ENCODE measurements at regions not wholly inside any gene's neighbourhood (a gene's known extent, or its start where the extent isn't known, plus 50 kb on each side); places are given as distances from the start of the nearest gene placed in this dataset.

DNA sequence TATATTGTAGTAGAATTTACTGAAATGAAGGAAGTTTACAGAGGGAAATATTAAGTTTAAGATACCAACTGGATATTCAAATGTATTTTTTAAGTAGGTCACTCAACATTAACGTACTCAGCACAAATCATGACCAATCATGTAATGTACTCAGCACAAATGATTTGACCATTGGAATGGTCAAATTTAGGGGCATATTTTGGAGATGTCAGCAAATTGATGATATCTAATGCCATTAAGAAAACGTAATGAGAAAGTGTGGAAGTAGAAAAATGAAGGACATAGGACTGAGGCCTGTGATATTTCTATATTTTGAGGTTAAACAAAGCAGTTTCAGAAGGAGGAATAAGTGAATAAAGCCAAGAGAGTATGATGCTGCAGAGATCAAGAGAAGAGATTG, 334.8 kb downstream of the KIF2B start:
- H3K9me3 ChIP-seq, result peaks cover 0 to 6% (median 0%) of the 10 kb centered on the region in 11 donors
- H3K4me1 ChIP-seq, result no peaks in the 10 kb centered on the region
- no peak overlapping the region for H3K4me3 ChIP-seq
- no peaks in the 10 kb centered on the region for H3K27me3 ChIP-seq
- DNase-seq, result no peak
- no peak for ATAC-seq
- intact Hi-C loops (cut with DNase I), result no loop called here
- WGBS, 2 donors, result 51 to 57% methylated on average over 2 of the region's 2 CpGs
- TF ChIP-seq, protein P1, sequence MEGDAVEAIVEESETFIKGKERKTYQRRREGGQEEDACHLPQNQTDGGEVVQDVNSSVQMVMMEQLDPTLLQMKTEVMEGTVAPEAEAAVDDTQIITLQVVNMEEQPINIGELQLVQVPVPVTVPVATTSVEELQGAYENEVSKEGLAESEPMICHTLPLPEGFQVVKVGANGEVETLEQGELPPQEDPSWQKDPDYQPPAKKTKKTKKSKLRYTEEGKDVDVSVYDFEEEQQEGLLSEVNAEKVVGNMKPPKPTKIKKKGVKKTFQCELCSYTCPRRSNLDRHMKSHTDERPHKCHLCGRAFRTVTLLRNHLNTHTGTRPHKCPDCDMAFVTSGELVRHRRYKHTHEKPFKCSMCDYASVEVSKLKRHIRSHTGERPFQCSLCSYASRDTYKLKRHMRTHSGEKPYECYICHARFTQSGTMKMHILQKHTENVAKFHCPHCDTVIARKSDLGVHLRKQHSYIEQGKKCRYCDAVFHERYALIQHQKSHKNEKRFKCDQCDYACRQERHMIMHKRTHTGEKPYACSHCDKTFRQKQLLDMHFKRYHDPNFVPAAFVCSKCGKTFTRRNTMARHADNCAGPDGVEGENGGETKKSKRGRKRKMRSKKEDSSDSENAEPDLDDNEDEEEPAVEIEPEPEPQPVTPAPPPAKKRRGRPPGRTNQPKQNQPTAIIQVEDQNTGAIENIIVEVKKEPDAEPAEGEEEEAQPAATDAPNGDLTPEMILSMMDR (IDR thresholded peaks at IDR 0.05), result no peak
- H3K36me3 ChIP-seq, result no peaks in the 10 kb centered on the region
- no peak overlapping the region for H3K27ac ChIP-seq

DNA sequence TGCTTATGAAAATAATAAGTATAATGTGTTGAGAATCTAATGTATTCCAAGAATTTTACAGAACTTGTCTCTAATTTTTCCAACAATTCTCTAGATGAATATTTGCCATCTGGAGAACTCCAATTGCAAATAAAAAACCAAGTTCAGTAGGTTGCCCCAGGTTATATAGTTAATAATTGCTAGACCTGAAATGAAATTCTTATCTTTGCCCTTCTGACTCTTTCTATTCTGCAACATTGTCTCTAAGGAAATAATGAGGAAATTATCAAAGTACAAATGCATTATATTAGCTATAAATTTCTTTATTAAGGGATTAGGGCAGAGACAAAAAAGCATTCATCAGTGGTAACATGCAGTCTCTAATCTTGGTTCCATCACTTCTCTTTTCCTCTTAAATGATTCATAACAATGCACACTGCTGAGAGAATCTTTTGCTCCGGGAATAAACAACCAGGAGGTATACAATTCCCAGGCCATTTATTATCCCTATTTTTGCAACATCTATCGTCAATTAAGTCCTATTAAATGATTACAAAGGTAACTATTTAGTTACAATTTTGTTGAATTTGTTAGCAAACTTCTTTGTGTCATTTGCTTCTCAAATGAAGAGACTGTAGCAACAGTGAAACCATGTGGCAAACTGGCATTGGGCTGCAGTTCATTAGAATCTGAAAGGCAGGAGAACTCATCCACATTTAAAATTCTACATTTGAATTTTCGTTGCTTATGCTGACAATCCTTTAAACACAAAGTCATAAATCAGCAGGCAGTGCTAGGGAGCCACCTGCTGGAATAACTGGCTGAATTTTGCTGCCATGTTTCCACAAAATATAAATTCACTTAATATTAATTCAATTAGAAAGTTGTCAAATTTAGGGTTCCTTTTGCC, 349.6 kb downstream of the KIF2B start:
- Histone ChIP-seq H3K9me3 (no peaks in the 10 kb centered on the region), H3K27ac (no peak overlapping the region), H3K4me1 (no peaks in the 10 kb centered on the region), H3K4me3 (no peak overlapping the region), H3K36me3 (no peaks in the 10 kb centered on the region), H3K27me3 (no peaks in the 10 kb centered on the region)
- 27 to 33% methylated on average over 3 of the region's 3 CpGs for WGBS, 2 donors
- intact Hi-C loops (cut with DNase I), result no loop called here
- no peak for ATAC-seq
- no peak for DNase-seq
- TF ChIP-seq, protein P1 (IDR thresholded peaks at IDR 0.05), result peak in 8 of 9 donors; percentile 13 to 61 (median 32)

DNA sequence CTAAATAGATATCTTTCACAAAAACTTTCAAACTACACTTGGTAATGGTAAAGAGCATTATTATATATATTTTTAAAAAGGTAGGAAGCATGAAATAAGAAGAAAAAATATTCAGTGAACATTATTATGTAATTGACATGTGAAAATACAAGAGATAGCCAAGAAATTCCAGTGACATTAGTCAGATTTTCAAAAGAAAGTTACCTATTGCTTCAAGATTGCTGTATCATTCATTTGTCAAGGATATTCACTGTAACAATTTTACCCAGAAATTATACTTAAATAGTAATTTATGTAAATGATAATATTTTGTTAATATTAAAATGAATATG, 350.2 kb downstream of the KIF2B start:
- no peaks in the 10 kb centered on the region for H3K9me3 ChIP-seq
- no peak overlapping the region for H3K27ac ChIP-seq
- ATAC-seq (no peak), DNase-seq (no peak)
- no peak overlapping the region for H3K4me3 ChIP-seq
- intact Hi-C loops (cut with DNase I), result no loop called here
- H3K4me1 ChIP-seq, result no peaks in the 10 kb centered on the region
- TF ChIP-seq, protein P1 (IDR thresholded peaks at IDR 0.05), result no peak
- H3K36me3 ChIP-seq, result no peaks in the 10 kb centered on the region
- H3K27me3 ChIP-seq, result no peaks in the 10 kb centered on the region

DNA sequence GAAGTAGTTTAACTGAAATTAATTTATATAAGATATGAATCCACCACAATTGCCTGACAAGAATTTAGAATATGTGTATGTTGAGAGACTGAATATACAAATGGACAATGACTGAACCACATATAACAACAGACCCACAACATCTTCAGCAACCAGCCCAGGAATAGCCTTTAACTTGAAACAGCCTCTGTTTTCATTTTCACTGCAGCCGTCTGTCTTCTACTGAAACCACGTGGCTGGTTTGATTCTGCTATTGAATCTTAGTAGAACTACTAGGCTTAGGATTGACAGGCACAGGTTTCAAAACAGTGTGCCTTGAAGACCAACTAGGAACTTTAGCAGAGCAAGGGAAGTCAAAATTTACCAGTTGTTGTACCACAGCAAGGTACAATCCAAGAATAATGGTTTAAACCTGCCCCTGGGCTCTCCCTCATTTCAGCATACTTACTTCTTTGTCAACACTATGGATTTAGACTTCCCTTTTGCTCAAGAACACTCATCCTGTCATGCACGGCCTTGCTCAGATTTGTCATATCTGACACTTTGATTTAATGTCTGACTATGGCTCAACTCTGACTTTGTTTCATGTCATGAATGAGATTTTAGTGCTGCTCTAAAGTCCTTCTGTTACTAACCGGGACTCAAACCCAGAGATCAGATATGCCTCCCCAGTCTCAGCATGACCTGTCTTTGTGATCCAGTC, 355.0 kb downstream of the KIF2B start:
- intact Hi-C loops (cut with DNase I), result no loop called here
- 75 to 77% methylated on average over 4 of the region's 4 CpGs for WGBS, 2 donors
- TF ChIP-seq, protein P1 (IDR thresholded peaks at IDR 0.05), result no peak
- Histone ChIP-seq H3K27ac (no peak overlapping the region), H3K9me3 (no peaks in the 10 kb centered on the region), H3K27me3 (no peaks in the 10 kb centered on the region), H3K36me3 (no peaks in the 10 kb centered on the region), H3K4me1 (no peaks in the 10 kb centered on the region), H3K4me3 (no peak overlapping the region)
- DNase-seq (no peak), ATAC-seq (no peak)

All from heart right ventricle (tissue), 16 donors.